Liver (tissue), 3 donors: ENCODE measurements at regions not wholly inside any gene's neighbourhood (a gene's known extent, or its start where the extent isn't known, plus 50 kb on each side); places are given as distances from the start of the nearest gene placed in this dataset.

Experiments used
- GABPA ChIP-seq, 2 donors: IDR thresholded peaks in 1 of 2; conservative IDR thresholded peaks in 1 of 2; 2 replicates each; pipeline ENCODE4 v1.6.1; 2016; ENCODE audit warnings: antibody characterized with exemption in 2 of 2, mild to moderate bottlenecking in 1 of 2, moderate library complexity in 1 of 2
- RAD21 ChIP-seq, 2 donors: IDR thresholded peaks; 2 replicates each; pipeline ENCODE4 v1.6.1; 2016; ENCODE audit warnings: antibody characterized with exemption in 2 of 2, mild to moderate bottlenecking in 2 of 2
- TAF1 ChIP-seq: conservative IDR thresholded peaks from 2 replicates; pipeline ENCODE4 v1.6.1; 2016; ENCODE audit warnings: antibody characterized with exemption, mild to moderate bottlenecking
- YY1 ChIP-seq: IDR thresholded peaks from 2 replicates; pipeline ENCODE4 v1.6.1; 2016; ENCODE audit warnings: antibody characterized with exemption, mild to moderate bottlenecking
- ZBTB33 ChIP-seq: IDR thresholded peaks from 2 replicates; pipeline ENCODE4 v1.6.1; 2016; ENCODE audit warnings: antibody characterized with exemption
- TF ChIP-seq, protein P1 (sequence below): fragments of 150-350 bp; IDR thresholded peaks from 2 replicates; pipeline ENCODE4 v1.5.1; 2017; ENCODE audit warnings: improper control_type of control experiment, low read depth, low read length; ENCODE audit not compliant: missing input control
- donor health status: healthy.
- donor health status: healthy.

GRCh38 chrX:6729626-6730025, 194.7 kb upstream of the VCX3A start:
- TF ChIP-seq ZBTB33 (no peak), RAD21 (IDR thresholded peaks at IDR 0.05) (no peak), YY1 (no peak), GABPA (IDR thresholded peaks at IDR 0.05 in 1 of 2, conservative IDR thresholded peaks at IDR 0.05 in 1 of 2) (no peak), TAF1 (no peak)
- TF ChIP-seq, protein P1, sequence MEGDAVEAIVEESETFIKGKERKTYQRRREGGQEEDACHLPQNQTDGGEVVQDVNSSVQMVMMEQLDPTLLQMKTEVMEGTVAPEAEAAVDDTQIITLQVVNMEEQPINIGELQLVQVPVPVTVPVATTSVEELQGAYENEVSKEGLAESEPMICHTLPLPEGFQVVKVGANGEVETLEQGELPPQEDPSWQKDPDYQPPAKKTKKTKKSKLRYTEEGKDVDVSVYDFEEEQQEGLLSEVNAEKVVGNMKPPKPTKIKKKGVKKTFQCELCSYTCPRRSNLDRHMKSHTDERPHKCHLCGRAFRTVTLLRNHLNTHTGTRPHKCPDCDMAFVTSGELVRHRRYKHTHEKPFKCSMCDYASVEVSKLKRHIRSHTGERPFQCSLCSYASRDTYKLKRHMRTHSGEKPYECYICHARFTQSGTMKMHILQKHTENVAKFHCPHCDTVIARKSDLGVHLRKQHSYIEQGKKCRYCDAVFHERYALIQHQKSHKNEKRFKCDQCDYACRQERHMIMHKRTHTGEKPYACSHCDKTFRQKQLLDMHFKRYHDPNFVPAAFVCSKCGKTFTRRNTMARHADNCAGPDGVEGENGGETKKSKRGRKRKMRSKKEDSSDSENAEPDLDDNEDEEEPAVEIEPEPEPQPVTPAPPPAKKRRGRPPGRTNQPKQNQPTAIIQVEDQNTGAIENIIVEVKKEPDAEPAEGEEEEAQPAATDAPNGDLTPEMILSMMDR = no peak
